Brain pericyte (primary cell): ENCODE measurements at regions not wholly inside any gene's neighbourhood (a gene's known extent, or its start where the extent isn't known, plus 50 kb on each side); places are given as distances from the start of the nearest gene placed in this dataset.
"Not testable (repeated sequence)": the region's sequence is repeated elsewhere in the genome, so short reads cannot be mapped to it uniquely, and the experiment has no call there.

Source experiments
- DNase-seq: peaks from one replicate; pipeline ENCODE4 v3.0.0-alpha.2; 2012; ENCODE audit warnings: low read depth, low spot score

DNA sequence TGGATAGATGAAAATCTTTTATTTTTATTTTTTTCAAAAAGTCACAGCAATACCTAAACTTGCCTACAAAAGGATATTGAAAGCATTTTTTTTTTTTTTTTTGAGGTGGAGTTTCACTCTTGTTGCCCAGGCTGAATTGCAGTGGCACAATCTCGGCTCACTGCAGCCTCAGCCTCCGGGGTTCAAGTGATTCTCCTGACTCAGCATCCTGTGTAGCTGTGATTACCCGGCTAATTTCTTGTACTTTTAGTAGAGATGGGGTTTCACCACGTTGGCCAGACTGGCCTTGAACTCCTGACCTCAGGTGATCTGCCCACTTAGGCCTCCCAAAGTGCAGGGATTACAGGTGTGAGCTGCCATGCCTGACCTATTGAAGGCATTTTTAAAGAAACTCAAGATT lies 69.1 kb upstream of the DGKB start:
- not testable (repeated sequence) for DNase-seq

DNA sequence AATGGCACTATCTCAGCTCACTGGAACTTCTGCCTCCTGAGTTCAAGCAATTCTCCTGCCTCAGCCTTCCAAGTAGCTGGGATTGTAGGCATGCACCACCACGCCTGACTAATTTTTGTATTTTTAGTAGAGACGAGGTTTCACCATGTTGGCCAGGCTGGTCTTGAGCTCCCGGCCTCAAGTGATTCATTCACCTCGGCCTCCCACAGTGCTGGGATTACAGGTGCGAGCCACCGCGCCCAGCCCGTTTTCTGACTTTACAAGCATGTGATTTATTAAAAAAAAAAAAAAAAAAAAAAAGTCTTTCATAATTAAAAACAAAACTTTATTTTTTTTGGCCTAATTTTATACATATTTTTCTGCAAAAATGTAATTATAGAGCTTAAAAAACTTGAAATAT lies 64.8 kb upstream of the DGKB start:
- DNase-seq = not testable (repeated sequence)

DNA sequence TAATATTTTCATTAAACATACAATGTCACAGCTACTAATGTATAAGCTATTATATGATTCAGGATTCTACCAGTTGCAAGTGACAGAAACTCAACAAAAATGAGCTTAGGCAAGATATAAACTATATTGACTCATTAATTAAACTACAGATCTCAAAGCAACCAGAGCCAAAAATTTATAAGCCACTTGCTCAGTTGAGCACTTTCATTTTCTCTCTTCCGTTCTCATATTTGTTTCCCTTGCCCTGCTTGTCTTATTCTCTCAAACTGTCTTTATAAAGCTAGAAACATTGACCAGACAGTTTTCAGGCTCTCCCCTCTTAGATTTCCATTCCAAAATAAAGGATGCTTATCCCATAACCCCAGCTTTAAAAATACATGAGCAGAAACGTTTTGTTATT lies 60.2 kb upstream of the DGKB start:
- DNase-seq = no peak

DNA sequence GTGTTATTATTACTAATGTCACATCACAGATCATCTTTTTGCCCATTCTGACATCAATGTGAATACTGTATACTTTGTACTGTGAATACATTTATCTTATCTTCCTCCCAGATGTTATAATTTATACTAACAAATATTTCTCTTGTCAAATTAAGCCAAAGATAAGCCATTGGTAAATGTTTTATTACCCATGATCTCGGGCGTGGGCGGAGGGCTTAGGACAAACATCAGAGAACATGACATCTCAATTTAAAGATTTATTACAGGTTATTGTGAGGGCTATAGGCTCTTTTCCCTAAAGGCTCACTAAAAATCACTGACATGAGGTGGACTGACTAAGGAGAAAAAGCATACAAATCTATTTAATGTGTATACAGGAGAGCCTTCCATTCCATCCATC lies 58.2 kb upstream of the DGKB start:
- no peak for DNase-seq

DNA sequence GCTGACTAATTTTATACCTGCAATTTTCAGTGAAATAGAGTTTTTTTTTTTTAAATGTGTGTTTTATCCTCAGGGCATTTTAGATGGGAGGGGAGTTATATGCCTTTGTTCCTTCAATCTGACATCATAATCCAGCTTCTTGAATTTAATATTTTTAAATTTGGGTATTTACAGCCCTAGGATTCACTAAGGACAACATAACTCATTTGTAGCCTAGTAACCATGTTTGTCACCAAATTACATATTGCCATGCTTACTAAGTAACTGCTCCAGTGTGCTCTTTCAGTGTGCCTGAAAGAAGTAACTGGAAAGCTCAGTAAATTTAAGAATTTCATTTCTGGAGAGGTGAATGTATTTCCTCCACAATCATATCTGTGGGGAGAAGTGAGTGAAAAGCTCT lies 56.8 kb upstream of the DGKB start:
- DNase-seq = no peak

DNA sequence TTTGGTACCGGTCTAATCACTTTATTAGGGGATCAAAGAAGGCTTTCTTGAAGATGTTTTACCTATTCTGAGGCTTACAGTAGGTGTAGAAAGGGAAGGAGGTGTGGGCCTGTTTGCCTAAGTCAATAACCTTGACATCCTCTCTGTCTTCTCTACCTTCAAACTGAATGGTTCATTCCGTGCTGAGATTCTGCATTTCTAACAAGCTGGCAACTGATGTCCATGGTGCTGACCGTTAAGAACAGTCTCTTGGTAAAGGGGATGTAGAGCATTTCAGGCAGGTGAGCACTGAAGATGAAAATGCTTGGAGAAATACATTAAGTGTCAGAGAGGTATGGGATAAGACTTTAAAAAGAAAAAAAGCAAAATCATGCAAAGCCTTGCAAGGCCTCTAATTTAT lies 51.5 kb upstream of the DGKB start:
- no peak for DNase-seq
